HL-60 (cell line): ENCODE measurements at regions not wholly inside any gene's neighbourhood (a gene's known extent, or its start where the extent isn't known, plus 50 kb on each side); places are given as distances from the start of the nearest gene placed in this dataset.

Experiments used
- DNase-seq, 2 experiments: peaks; one replicate each; pipeline ENCODE4 v3.0.0-alpha.2; 2010 to 2020; ENCODE audit warnings: low read depth in 1 of 2, low spot score in 1 of 2
- H3K27ac ChIP-seq: fragments of 250-450 bp; sonication (Bioruptor Pico); replicated peaks from 2 replicates; pipeline ENCODE4 v1.5.1; 2020; ENCODE audit warnings: mild to moderate bottlenecking, moderate library complexity
- H3K27me3 ChIP-seq: fragments of 250-450 bp; sonication (Bioruptor Pico); 2 replicates; pipeline ENCODE4 v1.5.1; 2021; ENCODE audit warnings: mild to moderate bottlenecking, moderate library complexity; ENCODE audit not compliant: insufficient read depth, poor library complexity, severe bottlenecking
- H3K4me3 ChIP-seq: replicated peaks from 2 replicates; pipeline ENCODE4 v1.5.1; 2011; ENCODE audit warnings: mild to moderate bottlenecking, control low read depth, low read length; ENCODE audit not compliant: insufficient read depth
- CTCF ChIP-seq: IDR thresholded peaks from one replicate; pipeline ENCODE4 v1.5.1; 2011; ENCODE audit warnings: low read length, control low read depth, inconsistent platforms; ENCODE audit not compliant: insufficient read depth
- GABPA ChIP-seq: IDR thresholded peaks from 2 replicates; pipeline ENCODE4 v1.6.1; 2012; ENCODE audit warnings: low read depth
- POLR2AphosphoS5 ChIP-seq: IDR thresholded peaks from 2 replicates; pipeline ENCODE4 v1.6.1; 2012; ENCODE audit warnings: low read depth
- REST ChIP-seq: IDR thresholded peaks from 2 replicates; pipeline ENCODE4 v1.6.1; 2012; ENCODE audit warnings: low read depth; ENCODE audit not compliant: insufficient replicate concordance
- SPI1 ChIP-seq: IDR thresholded peaks from 2 replicates; pipeline ENCODE4 v1.6.1; 2012; ENCODE audit warnings: low read depth, mild to moderate bottlenecking, borderline replicate concordance

- TF ChIP-seq REST, result no peak
- TF ChIP-seq SPI1, result no peak
- no peak for TF ChIP-seq GABPA
- no peak for TF ChIP-seq POLR2AphosphoS5
- TF ChIP-seq CTCF, result no peak
- no peak overlapping the region for H3K27ac ChIP-seq
- no peaks in the 10 kb centered on the region for H3K27me3 ChIP-seq
- DNase-seq, result no peak
- no peak overlapping the region for H3K4me3 ChIP-seq
Measured at GRCh38 chr3:154973851-154974250, 106.3 kb upstream of the MME start.

GRCh38 chr3:154972951-154973350 is 107.2 kb upstream of the MME start:
- no peaks in the 10 kb centered on the region for H3K27me3 ChIP-seq
- no peak for DNase-seq
- no peak overlapping the region for H3K27ac ChIP-seq
- no peak overlapping the region for H3K4me3 ChIP-seq
- TF ChIP-seq POLR2AphosphoS5 (no peak), SPI1 (no peak), REST (no peak), GABPA (no peak), CTCF (no peak)

- Histone ChIP-seq H3K27ac (peak overlapping the region; percentile 69), H3K27me3 (no peaks in the 10 kb centered on the region), H3K4me3 (no peak overlapping the region)
- no peak for TF ChIP-seq REST
- TF ChIP-seq SPI1, result peak; percentile 25; the same call in 1 of the 2 replicates
- no peak for TF ChIP-seq POLR2AphosphoS5
- peak; percentile 5 to 32 for DNase-seq
Measured at GRCh38 chr3:154971771-154972326, 108.3 kb upstream of the MME start.

GRCh38 chr3:154971341-154971740 is 108.8 kb upstream of the MME start:
- Histone ChIP-seq H3K4me3 (no peak overlapping the region), H3K27me3 (no peaks in the 10 kb centered on the region), H3K27ac (peak overlapping the region; percentile 69)
- DNase-seq, result no peak
- TF ChIP-seq POLR2AphosphoS5 (no peak), REST (no peak), CTCF (no peak), GABPA (no peak), SPI1 (no peak)
